HFFc6 (cell line): ENCODE measurements at regions not wholly inside any gene's neighbourhood (a gene's known extent, or its start where the extent isn't known, plus 50 kb on each side); places are given as distances from the start of the nearest gene placed in this dataset.
A peak's percentile ranks its signal among the peaks of the same experiment; 100 is the strongest.

Experiments
- DNase-seq: peaks from one replicate; pipeline ENCODE4 v3.0.0-alpha.2; 2018
- H3K27ac Mint-ChIP-seq: 2 replicates; pipeline ENCODE4 v1.8.0; 2020; ENCODE audit warnings: mild to moderate bottlenecking, mixed read lengths
- H3K27me3 Mint-ChIP-seq: 2 replicates; pipeline ENCODE4 v1.8.0; 2021; ENCODE audit warnings: mild to moderate bottlenecking, moderate library complexity, mixed read lengths; ENCODE audit not compliant: insufficient read depth
- H3K36me3 Mint-ChIP-seq: 2 replicates; pipeline ENCODE4 v1.8.0; 2021; ENCODE audit warnings: low read depth, mixed read lengths
- H3K4me1 Mint-ChIP-seq: 2 replicates; pipeline ENCODE4 v1.8.0; 2020; ENCODE audit warnings: low read depth, mixed read lengths
- H3K4me3 Mint-ChIP-seq: 2 replicates; pipeline ENCODE4 v1.8.0; 2020; ENCODE audit warnings: mild to moderate bottlenecking, moderate library complexity, mixed read lengths
- H3K9me3 Mint-ChIP-seq: 2 replicates; pipeline ENCODE4 v1.8.0; 2020; ENCODE audit warnings: mild to moderate bottlenecking, mixed read lengths
- TF ChIP-seq, protein P1 (sequence below): fragments of 200-600 bp; sonication (generic); IDR thresholded peaks from 2 replicates; pipeline ENCODE4 v1.5.0; 2021; ENCODE audit warnings: antibody characterized with exemption, mild to moderate bottlenecking

DNA sequence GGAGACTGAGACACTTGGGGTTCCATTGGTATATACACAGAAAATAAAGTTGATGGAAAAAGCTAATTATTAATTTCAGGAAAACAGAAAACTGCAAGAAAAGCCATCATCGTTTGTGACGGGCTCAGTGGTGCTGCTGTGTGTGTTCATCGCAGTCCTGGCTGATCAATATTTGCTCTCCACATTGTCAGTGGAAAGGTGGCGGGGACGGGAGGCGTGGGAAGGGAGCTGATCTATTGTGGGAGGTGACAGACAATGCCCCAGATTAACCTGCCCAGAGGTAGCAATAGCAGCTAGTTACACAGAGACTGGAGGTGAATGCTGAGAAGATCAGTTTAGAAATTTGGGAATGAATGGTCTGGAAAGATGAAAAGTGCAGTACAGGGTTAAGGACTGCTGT is 50.0 kb upstream of the CTDP1 start:
- DNase-seq = no peak
- peaks cover 13% of the 10 kb centered on the region for H3K9me3 Mint-ChIP-seq
- peaks cover 6% of the 10 kb centered on the region; the same call in 1 of the 2 replicates for H3K36me3 Mint-ChIP-seq
- no peak overlapping the region for H3K27ac Mint-ChIP-seq
- peaks cover 36% of the 10 kb centered on the region for H3K27me3 Mint-ChIP-seq
- H3K4me1 Mint-ChIP-seq = peaks cover 7% of the 10 kb centered on the region; the same call in 1 of the 2 replicates
- TF ChIP-seq, protein P1, sequence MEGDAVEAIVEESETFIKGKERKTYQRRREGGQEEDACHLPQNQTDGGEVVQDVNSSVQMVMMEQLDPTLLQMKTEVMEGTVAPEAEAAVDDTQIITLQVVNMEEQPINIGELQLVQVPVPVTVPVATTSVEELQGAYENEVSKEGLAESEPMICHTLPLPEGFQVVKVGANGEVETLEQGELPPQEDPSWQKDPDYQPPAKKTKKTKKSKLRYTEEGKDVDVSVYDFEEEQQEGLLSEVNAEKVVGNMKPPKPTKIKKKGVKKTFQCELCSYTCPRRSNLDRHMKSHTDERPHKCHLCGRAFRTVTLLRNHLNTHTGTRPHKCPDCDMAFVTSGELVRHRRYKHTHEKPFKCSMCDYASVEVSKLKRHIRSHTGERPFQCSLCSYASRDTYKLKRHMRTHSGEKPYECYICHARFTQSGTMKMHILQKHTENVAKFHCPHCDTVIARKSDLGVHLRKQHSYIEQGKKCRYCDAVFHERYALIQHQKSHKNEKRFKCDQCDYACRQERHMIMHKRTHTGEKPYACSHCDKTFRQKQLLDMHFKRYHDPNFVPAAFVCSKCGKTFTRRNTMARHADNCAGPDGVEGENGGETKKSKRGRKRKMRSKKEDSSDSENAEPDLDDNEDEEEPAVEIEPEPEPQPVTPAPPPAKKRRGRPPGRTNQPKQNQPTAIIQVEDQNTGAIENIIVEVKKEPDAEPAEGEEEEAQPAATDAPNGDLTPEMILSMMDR = no peak
- H3K4me3 Mint-ChIP-seq = peak overlapping the region; percentile 66; the same call in 1 of the 2 replicates
